AG08396 (cell line): ENCODE measurements at regions not wholly inside any gene's neighbourhood (a gene's known extent, or its start where the extent isn't known, plus 50 kb on each side); places are given as distances from the start of the nearest gene placed in this dataset.
A peak's percentile ranks its signal among the peaks of the same experiment; 100 is the strongest.

Experiments
- DNase-seq: peaks from one replicate; pipeline ENCODE4 v3.0.0; 2012; ENCODE audit warnings: low spot score, mixed read lengths

GRCh38 chr9:106712279-106712678, 150.7 kb upstream of the ZNF462 start:
- no peak for DNase-seq

GRCh38 chr9:106713206-106713605, 149.8 kb upstream of the ZNF462 start:
- DNase-seq, result no peak

GRCh38 chr9:106716820-106717219, 146.1 kb upstream of the ZNF462 start:
- DNase-seq, result no peak

DNA sequence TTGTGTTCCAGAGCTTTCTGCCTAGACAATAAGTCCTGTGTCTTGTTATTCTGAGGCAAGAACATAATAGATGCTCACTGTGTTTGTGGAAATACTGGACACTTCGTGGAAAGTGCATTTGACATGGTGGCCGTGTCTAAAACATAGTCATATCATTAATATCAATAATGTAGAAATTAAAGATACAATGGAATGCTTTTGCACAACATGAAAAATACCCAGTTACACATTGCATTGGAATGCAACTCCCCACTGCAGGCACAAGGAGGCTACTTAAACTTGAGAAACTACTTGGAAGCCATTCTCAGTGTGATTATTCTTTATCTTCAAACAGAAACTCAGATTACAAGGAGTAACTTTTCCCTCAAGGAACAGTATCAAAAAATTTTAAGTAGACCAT, 145.3 kb upstream of the ZNF462 start:
- DNase-seq, result peak; percentile 14

DNA sequence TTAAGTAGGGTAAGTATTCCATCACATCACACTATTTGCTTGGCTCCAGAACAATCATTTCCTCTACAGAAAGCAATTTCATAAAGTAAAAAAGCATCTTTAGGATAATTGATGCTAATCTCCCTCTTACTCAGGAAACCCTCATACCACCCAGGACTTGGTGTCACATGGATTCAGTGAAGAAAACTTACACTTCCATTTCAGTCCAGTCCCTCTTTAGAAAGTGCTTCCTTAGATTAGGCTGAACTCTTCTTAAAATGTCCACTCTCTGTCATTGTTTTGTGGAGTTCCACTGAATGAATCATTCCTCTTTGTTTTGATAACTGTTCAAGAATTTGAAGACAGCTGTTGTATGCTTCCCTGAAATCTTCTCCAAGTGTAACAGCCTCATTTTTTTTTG, 144.0 kb upstream of the ZNF462 start:
- DNase-seq, result peak; percentile 5

- DNase-seq, result no peak
These were observed 140.8 kb upstream of the ZNF462 start for GRCh38 chr9:106722051-106722753.

- no peak for DNase-seq
These were observed 139.0 kb upstream of the ZNF462 start for GRCh38 chr9:106723926-106724325.

GRCh38 chr9:106724566-106724965, 138.4 kb upstream of the ZNF462 start:
- no peak for DNase-seq

GRCh38 chr9:106726070-106726815, 136.7 kb upstream of the ZNF462 start:
- no peak for DNase-seq

DNA sequence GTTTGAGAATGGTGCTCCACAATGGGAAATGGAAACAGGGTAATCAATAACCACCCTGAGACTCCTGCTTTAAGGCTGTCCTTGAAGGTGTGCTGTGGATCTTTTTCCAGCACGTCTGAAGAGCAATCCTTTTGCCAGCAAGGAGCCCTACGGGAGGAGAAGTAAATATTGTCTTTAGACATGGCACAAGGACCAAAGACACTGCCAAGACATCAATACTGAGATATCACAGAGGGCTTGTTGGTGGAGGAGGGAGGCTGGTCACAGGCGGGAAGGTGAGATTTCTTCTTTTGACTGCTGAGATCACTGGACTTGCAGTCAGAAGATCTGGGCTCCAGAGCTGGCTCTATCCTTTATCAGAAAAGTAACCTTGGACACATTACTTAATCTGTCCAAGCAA, 135.0 kb upstream of the ZNF462 start:
- DNase-seq, result no peak

- no peak for DNase-seq
These were observed 134.1 kb upstream of the ZNF462 start for GRCh38 chr9:106728860-106729259.

- no peak for DNase-seq
These were observed 131.1 kb upstream of the ZNF462 start for GRCh38 chr9:106731910-106732309.

GRCh38 chr9:106733828-106734380, 129.1 kb upstream of the ZNF462 start:
- no peak for DNase-seq

- DNase-seq, result no peak
These were observed 125.5 kb upstream of the ZNF462 start for GRCh38 chr9:106737516-106737915.

- no peak for DNase-seq
These were observed 124.9 kb upstream of the ZNF462 start for GRCh38 chr9:106738109-106738508.

DNA sequence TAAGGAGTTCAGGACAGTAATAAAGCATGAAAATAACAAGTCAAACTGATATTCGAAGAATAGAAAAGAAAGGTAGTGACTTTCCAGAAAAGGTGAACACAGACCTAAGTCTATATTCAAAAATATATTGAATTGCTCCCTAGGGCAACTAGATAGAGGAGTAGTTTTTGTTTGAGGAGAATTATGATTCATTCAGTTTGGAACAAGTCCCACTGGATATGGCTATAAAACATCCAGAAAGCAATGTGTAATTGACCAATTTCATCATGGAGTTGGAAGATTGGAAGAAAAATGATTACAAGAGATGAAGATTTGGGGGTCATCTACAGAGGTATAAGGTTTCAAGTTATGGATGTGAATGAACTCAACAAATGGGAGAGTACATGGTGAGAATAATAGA, 117.5 kb upstream of the ZNF462 start:
- DNase-seq, result no peak

- no peak for DNase-seq
These were observed 117.1 kb upstream of the ZNF462 start for GRCh38 chr9:106745876-106746275.

GRCh38 chr9:106751681-106752080, 111.3 kb upstream of the ZNF462 start:
- DNase-seq, result no peak

DNA sequence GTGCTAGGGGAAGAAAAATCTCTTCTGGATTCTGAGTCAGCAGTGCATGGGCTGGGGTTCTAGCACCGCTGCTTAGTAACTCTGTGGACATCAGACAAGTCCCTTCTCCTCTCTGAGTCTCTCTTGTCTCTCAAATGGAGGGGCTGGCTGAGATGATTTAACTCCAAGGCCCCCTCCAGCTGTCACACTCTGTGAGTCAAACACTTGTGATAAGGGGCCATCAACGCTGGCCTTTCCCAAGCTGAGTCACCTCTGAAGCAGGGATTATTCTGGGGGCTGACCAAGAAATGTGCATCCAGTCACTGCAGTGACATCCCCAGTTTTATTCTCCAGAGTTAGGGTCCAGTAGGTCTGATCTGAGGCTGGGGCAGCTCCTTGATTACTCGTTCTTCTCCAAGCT, 110.4 kb upstream of the ZNF462 start:
- DNase-seq, result no peak

GRCh38 chr9:106753155-106753671, 109.8 kb upstream of the ZNF462 start:
- DNase-seq, result no peak

DNA sequence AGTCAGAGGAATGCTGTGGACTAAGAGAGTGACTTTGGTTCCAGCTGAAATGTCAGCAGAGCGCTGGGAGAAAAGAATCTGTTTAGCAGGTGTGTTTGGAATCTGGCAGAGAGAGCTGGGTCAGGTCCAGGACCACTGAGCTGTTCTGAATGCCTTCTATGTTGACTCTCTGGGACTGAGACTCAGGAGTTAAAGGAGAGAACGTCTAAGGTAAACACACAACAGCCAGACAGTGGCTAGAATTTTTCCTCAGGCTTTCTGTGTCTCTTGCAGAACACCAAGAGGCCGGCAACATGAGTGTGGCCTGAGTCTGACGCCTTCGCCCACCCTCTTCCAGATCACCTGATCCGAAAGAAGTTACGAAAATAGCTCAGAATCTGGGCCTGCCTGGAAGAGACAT, 107.2 kb upstream of the ZNF462 start:
- DNase-seq, result no peak

DNA sequence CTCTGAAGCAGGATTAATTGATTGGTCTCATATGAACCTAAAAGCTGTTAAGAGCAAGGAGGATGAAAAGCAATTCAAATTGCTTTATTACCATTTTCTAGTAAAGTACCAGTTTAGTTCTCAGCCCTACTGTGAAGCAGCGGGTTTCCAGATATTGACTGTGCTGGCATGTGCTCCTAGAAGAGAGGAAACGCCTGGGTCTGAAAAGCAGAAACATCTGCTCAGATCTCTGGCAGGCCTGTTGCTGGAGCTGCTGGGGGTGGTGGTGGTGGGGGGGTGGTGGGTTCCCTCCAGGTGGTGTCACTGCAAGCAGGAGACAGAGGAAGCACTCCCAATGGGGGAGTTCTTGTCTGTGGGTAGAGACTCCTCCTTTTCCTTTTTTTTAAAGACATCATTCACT, 105.5 kb upstream of the ZNF462 start:
- no peak for DNase-seq

DNA sequence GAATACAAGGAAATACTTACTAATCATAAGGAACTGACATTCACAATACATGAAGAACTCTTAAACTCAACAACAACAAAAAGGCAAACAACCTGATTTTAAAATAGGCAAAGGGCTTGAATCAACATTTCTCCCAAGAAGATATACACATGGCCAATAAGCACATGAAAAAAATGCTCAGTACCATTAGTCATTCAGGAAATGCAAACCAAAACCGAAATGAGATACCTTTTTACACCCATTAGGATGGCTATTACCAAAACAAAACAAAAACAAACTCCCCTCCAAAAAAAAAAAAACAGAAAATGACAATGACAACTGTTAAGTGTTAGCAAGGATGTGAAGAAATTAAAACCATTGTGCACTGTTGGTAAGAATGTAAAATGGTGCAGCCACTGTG, 104.1 kb upstream of the ZNF462 start:
- DNase-seq, result no peak
